ENCODE measurements at regions not wholly inside any gene's neighbourhood (a gene's known extent, or its start where the extent isn't known, plus 50 kb on each side); places are given as distances from the start of the nearest gene placed in this dataset.

DNA sequence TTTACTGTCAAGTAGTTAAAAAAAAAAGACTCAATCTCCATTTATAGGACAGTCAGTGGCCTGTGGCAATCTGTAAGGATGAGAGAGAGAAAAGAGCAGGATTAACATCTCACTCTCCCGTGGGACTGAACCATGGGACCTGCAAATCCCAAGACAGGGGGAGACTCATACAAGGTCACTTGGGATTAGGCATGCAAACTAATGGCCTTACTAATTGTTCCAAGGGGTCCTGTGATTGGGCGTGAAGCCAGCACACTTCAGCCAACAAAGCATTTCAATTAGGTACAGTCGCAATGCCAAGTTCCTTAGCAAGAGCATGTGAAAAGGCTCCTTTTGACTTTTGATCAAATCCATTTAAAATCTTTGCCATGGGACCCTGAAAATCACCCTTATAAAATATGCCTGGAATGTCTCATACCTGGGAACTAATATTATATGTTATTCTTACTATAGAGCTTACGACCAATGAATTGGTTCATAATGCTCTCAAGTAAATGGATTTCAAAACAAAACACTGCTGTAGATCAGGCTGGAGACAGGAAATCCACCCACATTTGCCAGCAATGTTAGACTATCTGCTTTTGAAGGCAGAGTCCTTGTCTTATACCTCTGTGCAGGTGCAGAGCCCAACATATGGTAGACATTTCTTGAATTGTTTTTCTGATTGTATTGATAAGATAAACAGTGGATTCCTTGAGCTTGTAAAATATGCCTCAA lies 412.5 kb downstream of the GJA1 start:
- H3K4me1 ChIP-seq (ENCODE audit: control insufficient read depth, insufficient read depth, low read length) = no peaks in the 10 kb centered on the region
- no peaks in the 10 kb centered on the region for H3K27me3 ChIP-seq (ENCODE audit: control insufficient read depth, insufficient read depth, low read length)
- no peaks in the 10 kb centered on the region for H3K36me3 ChIP-seq (ENCODE audit: control insufficient read depth, insufficient read depth, low read length)
- no peaks in the 10 kb centered on the region for H3K9me3 ChIP-seq (ENCODE audit: control insufficient read depth, insufficient read depth, low read length)
- H3K9ac ChIP-seq (ENCODE audit: low read depth, low read length) = no peak overlapping the region
- H3K4me3 ChIP-seq (ENCODE audit: low read depth, low read length) = no peak overlapping the region

DNA sequence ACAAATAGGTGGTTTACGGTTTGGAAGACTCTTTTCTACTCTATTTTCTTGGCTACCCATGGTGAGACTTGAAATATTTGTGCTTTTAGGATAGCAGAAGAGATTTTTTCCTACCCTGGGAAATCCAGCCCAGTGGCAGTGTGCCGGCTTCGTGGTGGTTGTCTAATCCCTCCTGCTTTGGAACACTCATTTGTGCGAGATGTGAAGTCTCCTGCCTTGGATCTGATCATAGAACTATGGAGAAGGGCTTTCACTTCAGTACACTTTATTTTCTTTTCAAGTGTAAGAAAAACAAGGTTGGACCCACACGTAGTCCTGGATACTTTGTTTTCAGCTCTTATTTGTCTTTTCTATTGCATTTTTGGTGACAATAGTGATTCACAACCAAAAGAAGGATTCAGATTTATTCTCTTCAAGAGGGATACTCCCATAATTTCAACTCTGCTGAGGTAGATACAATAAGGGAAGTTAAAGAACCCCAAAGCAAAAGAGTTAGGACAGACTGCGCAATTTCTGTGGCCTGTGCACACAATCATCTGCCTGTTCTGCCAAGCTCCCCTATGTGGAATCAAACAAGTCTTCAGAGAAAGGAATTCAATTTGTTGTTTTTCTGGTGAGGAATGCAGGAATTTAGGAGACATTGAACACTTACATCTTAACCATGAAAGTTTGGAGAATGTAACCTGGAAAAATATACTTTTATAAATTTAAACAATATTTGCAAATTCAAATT lies 413.2 kb downstream of the GJA1 start:
- Histone ChIP-seq H3K9me3 (ENCODE audit: control insufficient read depth, insufficient read depth, low read length) (no peaks in the 10 kb centered on the region), H3K36me3 (ENCODE audit: control insufficient read depth, insufficient read depth, low read length) (no peaks in the 10 kb centered on the region), H3K4me3 (ENCODE audit: low read depth, low read length) (no peak overlapping the region), H3K9ac (ENCODE audit: low read depth, low read length) (no peak overlapping the region), H3K27me3 (ENCODE audit: control insufficient read depth, insufficient read depth, low read length) (no peaks in the 10 kb centered on the region), H3K4me1 (ENCODE audit: control insufficient read depth, insufficient read depth, low read length) (no peaks in the 10 kb centered on the region)

DNA sequence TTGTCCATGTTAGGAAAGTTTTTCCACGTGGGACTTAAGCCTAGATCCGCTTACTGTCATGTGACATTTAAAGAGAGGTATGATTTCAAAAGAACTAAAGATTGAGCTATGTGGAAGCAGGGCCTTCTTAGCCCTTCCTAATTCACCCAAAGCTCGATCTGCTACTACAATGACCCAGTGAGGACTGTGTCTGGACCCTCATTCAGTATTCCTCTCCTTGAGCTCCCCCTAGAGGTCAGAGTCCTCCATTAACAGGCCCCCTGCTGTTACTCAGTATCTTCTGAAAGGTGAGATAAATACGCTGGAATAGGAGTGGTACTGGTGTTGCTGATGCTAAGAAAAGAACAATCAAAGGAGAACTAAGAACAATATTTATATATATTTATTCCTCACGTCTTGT lies 414.0 kb downstream of the GJA1 start:
- Histone ChIP-seq H3K4me3 (ENCODE audit: low read depth, low read length) (no peak overlapping the region), H3K9ac (ENCODE audit: low read depth, low read length) (no peak overlapping the region), H3K9me3 (ENCODE audit: control insufficient read depth, insufficient read depth, low read length) (no peaks in the 10 kb centered on the region), H3K4me1 (ENCODE audit: control insufficient read depth, insufficient read depth, low read length) (no peaks in the 10 kb centered on the region), H3K36me3 (ENCODE audit: control insufficient read depth, insufficient read depth, low read length) (no peaks in the 10 kb centered on the region), H3K27me3 (ENCODE audit: control insufficient read depth, insufficient read depth, low read length) (no peaks in the 10 kb centered on the region)

DNA sequence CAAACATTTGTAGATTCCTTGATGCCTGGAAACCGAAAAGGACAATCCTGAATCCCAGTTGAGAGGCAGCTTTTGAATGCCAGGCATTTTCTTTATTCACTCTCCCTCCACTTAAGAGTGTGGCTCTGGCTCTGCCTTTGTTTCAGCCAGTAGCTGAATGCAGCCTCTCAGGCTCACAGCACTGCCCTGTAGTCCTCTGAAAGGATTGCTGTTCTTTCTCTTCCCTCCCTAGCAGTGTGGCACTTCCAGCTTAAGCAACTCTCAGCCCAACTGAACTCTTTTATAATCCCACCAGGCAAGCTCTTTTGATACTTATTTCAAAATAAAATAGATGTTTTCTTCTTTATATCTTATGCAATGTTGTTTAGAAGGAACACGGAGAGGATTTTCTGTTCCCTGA lies 415.6 kb downstream of the GJA1 start:
- Histone ChIP-seq H3K36me3 (ENCODE audit: control insufficient read depth, insufficient read depth, low read length) (no peaks in the 10 kb centered on the region), H3K4me1 (ENCODE audit: control insufficient read depth, insufficient read depth, low read length) (no peaks in the 10 kb centered on the region), H3K9me3 (ENCODE audit: control insufficient read depth, insufficient read depth, low read length) (no peaks in the 10 kb centered on the region), H3K27me3 (ENCODE audit: control insufficient read depth, insufficient read depth, low read length) (no peaks in the 10 kb centered on the region), H3K4me3 (ENCODE audit: low read depth, low read length) (no peak overlapping the region), H3K9ac (ENCODE audit: low read depth, low read length) (no peak overlapping the region)

DNA sequence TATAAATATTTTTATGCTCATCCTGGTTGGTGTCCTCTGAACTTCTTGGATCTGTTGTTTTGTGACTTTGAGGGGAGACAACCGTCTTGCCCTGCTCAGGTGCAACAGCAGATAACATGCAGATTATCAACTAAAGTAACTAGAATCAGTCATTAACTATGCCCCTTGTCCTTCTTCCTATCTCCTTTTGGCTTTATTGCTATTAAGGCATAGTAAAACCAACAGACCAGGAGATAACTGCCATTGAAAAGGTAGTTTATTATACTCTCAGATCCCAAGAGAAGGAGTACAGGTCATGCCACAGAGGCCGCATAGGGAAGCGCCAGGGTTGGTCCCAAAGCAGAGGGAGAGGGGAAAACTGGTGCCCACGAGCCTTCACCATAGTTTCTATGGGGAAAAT lies 418.2 kb downstream of the GJA1 start:
- Histone ChIP-seq H3K27me3 (ENCODE audit: control insufficient read depth, insufficient read depth, low read length) (no peaks in the 10 kb centered on the region), H3K9ac (ENCODE audit: low read depth, low read length) (no peak overlapping the region), H3K36me3 (ENCODE audit: control insufficient read depth, insufficient read depth, low read length) (no peaks in the 10 kb centered on the region), H3K4me3 (ENCODE audit: low read depth, low read length) (no peak overlapping the region), H3K4me1 (ENCODE audit: control insufficient read depth, insufficient read depth, low read length) (no peaks in the 10 kb centered on the region), H3K9me3 (ENCODE audit: control insufficient read depth, insufficient read depth, low read length) (no peaks in the 10 kb centered on the region)

DNA sequence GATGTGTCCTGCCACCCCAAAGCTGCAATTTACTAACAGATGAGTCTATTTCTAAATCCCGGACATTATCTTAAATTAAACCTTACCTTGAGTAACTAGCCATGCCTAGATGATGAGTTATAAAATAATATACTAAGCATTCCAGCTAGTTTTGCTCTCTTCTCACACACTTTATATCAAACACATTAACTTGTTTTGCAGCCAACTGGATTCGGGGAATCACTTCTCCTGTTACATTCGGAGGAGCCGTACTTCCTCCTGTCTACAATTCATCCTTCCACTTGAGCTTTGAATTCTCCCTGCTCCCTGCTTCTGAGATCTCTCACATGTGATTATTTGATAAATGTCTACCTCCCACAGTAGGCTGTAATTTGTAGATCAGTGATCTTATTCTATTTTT lies 420.1 kb downstream of the GJA1 start:
- H3K36me3 ChIP-seq (ENCODE audit: control insufficient read depth, insufficient read depth, low read length) = no peaks in the 10 kb centered on the region
- no peaks in the 10 kb centered on the region for H3K27me3 ChIP-seq (ENCODE audit: control insufficient read depth, insufficient read depth, low read length)
- no peaks in the 10 kb centered on the region for H3K4me1 ChIP-seq (ENCODE audit: control insufficient read depth, insufficient read depth, low read length)
- H3K4me3 ChIP-seq (ENCODE audit: low read depth, low read length) = no peak overlapping the region
- H3K9me3 ChIP-seq (ENCODE audit: control insufficient read depth, insufficient read depth, low read length) = no peaks in the 10 kb centered on the region
- no peak overlapping the region for H3K9ac ChIP-seq (ENCODE audit: low read depth, low read length)

DNA sequence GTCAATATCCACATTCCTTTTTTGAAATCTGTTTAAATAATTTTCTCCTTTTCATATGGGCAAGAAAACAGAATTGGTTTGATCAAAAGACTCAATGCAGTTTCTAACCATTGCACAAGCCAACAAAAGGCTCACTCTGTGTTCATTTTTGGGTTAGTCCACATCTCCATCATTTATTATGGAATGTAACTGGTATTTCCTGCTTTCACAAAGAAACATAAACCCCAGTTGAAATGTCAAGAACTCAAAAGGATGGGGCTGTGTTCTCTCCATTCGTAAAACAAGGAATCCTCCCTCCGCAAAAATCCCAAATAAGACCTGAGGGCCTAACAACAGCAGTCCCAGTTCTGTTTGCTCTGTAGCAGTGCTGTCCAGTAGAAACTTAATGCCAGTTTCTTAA lies 420.9 kb downstream of the GJA1 start:
- no peaks in the 10 kb centered on the region for H3K36me3 ChIP-seq (ENCODE audit: control insufficient read depth, insufficient read depth, low read length)
- no peak overlapping the region for H3K4me3 ChIP-seq (ENCODE audit: low read depth, low read length)
- H3K27me3 ChIP-seq (ENCODE audit: control insufficient read depth, insufficient read depth, low read length) = no peaks in the 10 kb centered on the region
- H3K9me3 ChIP-seq (ENCODE audit: control insufficient read depth, insufficient read depth, low read length) = no peaks in the 10 kb centered on the region
- no peaks in the 10 kb centered on the region for H3K4me1 ChIP-seq (ENCODE audit: control insufficient read depth, insufficient read depth, low read length)
- no peak overlapping the region for H3K9ac ChIP-seq (ENCODE audit: low read depth, low read length)

DNA sequence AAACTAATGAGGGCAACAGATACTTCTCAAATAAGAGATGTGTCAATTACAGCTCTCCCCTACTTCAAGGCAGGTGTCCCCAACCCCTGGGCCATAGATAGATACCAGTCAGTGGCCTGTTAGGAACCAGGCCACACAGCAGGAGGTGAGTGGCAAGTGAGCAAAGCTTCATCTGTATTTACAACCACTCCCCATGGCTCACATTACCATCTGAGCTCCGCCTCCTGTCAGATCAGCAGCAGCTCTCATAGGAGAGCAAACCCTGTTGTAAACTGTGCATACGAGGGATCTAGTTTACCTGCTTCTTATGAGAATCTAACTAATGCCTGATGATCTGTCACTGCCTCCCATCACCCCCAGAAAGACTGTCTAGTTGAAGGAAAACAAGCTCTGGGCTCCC lies 422.1 kb downstream of the GJA1 start:
- Histone ChIP-seq H3K9ac (ENCODE audit: low read depth, low read length) (no peak overlapping the region), H3K27me3 (ENCODE audit: control insufficient read depth, insufficient read depth, low read length) (no peaks in the 10 kb centered on the region)

DNA sequence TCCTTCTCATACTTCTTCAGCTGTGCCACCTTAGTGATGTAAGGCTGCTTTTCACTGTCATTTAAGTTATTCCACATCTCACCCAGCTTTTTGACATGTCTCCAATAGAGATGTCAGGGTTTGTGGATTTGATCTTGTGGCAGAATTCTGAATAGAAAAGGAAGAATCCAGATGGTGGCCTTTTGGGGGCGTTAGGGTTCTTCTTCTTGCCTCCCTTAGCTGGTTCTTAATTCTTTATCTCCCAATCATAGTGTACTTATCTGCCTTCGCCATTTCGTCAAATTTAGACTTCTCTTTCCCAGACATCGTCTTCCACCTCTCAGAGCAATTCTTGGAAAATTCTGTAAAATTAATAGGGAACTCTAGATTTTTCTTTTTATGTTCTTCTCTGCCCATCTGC lies 422.9 kb downstream of the GJA1 start:
- no peak overlapping the region for H3K4me3 ChIP-seq (ENCODE audit: low read depth, low read length)
- no peak overlapping the region for H3K9ac ChIP-seq (ENCODE audit: low read depth, low read length)
- no peaks in the 10 kb centered on the region for H3K4me1 ChIP-seq (ENCODE audit: control insufficient read depth, insufficient read depth, low read length)
- no peaks in the 10 kb centered on the region for H3K9me3 ChIP-seq (ENCODE audit: control insufficient read depth, insufficient read depth, low read length)
- no peaks in the 10 kb centered on the region for H3K27me3 ChIP-seq (ENCODE audit: control insufficient read depth, insufficient read depth, low read length)
- no peaks in the 10 kb centered on the region for H3K36me3 ChIP-seq (ENCODE audit: control insufficient read depth, insufficient read depth, low read length)

More for the DNA sequence above, 422.1 kb downstream of the GJA1 start:
- Histone ChIP-seq H3K36me3 (ENCODE audit: control insufficient read depth, insufficient read depth, low read length) (no peaks in the 10 kb centered on the region), H3K9me3 (ENCODE audit: control insufficient read depth, insufficient read depth, low read length) (no peaks in the 10 kb centered on the region), H3K4me1 (ENCODE audit: control insufficient read depth, insufficient read depth, low read length) (no peaks in the 10 kb centered on the region), H3K4me3 (ENCODE audit: low read depth, low read length) (no peak overlapping the region)

DNA sequence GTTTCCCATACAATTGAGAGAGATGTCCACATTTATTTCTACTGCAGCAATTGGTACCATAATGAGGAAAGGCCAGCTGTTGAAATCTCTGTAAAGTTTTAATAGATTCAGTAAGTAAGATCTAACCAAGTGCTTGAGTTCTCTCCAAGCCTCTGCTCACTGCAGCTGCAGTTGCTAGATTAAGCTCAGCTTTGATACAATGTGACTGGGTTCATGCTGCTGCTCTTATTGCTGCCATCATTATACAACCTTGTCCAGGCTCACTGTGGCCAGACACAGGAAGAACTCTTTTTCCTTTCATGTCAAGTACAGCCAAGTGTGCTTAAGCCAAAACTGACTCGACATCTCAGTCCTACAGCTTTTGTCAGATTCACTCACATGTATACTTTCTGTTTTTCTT lies 423.5 kb downstream of the GJA1 start:
- Histone ChIP-seq H3K9me3 (ENCODE audit: control insufficient read depth, insufficient read depth, low read length) (no peaks in the 10 kb centered on the region), H3K4me3 (ENCODE audit: low read depth, low read length) (no peak overlapping the region), H3K27me3 (ENCODE audit: control insufficient read depth, insufficient read depth, low read length) (no peaks in the 10 kb centered on the region), H3K36me3 (ENCODE audit: control insufficient read depth, insufficient read depth, low read length) (no peaks in the 10 kb centered on the region), H3K9ac (ENCODE audit: low read depth, low read length) (no peak overlapping the region), H3K4me1 (ENCODE audit: control insufficient read depth, insufficient read depth, low read length) (no peaks in the 10 kb centered on the region)

DNA sequence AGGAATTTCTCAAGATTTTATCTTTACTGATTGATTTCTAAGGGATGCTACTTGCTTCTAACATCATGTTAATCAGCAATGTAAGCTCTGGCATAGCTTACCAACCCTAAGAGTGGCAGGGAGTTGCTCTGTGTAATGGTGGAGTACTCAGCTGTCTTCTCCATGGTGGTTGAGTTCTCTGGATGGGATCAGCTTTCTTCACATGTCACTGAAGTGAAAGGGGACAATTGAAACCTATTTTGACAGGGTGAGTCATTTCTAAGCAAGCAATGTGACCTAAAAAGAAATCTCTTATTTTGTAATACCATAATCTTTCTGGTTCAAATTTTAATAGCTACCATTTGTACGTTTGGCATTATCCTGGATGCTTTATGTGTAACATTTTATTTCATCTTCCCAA lies 430.4 kb downstream of the GJA1 start:
- no peaks in the 10 kb centered on the region for H3K27me3 ChIP-seq (ENCODE audit: control insufficient read depth, insufficient read depth, low read length)
- H3K9me3 ChIP-seq (ENCODE audit: control insufficient read depth, insufficient read depth, low read length) = no peaks in the 10 kb centered on the region
- no peak overlapping the region for H3K9ac ChIP-seq (ENCODE audit: low read depth, low read length)
- H3K4me3 ChIP-seq (ENCODE audit: low read depth, low read length) = no peak overlapping the region
- peaks cover 5% of the 10 kb centered on the region for H3K4me1 ChIP-seq (ENCODE audit: control insufficient read depth, insufficient read depth, low read length)
- no peaks in the 10 kb centered on the region for H3K36me3 ChIP-seq (ENCODE audit: control insufficient read depth, insufficient read depth, low read length)

DNA sequence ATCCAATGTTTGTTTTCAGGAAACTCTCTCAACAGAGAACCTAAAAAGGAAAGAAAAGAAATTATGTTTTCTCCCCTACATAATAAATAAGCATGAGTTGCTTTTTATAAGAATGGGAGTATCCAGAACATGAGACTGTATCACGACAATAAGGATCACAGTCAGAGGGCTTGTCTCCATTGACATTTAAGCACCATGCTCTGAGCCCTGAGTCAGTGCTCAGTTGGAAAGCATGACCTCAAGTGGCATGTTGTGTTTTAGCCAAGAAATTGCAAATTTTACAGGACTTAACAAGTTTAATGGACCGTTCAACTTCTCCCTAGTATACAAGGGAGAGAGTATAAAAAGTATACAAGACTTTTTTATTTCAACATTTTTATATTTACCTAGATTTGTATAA lies 431.6 kb downstream of the GJA1 start:
- H3K9me3 ChIP-seq (ENCODE audit: control insufficient read depth, insufficient read depth, low read length) = no peaks in the 10 kb centered on the region

More for the DNA sequence above, 431.6 kb downstream of the GJA1 start:
- Histone ChIP-seq H3K27me3 (ENCODE audit: control insufficient read depth, insufficient read depth, low read length) (no peaks in the 10 kb centered on the region), H3K4me3 (ENCODE audit: low read depth, low read length) (no peak overlapping the region), H3K36me3 (ENCODE audit: control insufficient read depth, insufficient read depth, low read length) (no peaks in the 10 kb centered on the region), H3K4me1 (ENCODE audit: control insufficient read depth, insufficient read depth, low read length) (peaks cover 5% of the 10 kb centered on the region), H3K9ac (ENCODE audit: low read depth, low read length) (no peak overlapping the region)
